LNCaP clone FGC (cell line): ENCODE measurements at regions not wholly inside any gene's neighbourhood (a gene's known extent, or its start where the extent isn't known, plus 50 kb on each side); places are given as distances from the start of the nearest gene placed in this dataset.

Source experiments
- DNase-seq: peaks from one replicate; pipeline ENCODE4 v3.0.0-alpha.2; 2011; ENCODE audit warnings: low read depth
- H3K4me3 ChIP-seq: 2 replicates; pipeline ENCODE4 v1.5.1; 2011; ENCODE audit warnings: mild to moderate bottlenecking, low read depth, low read length, control low read depth
- CTCF ChIP-seq: IDR thresholded peaks from 2 replicates; pipeline ENCODE4 v1.5.1; 2012; ENCODE audit warnings: mild to moderate bottlenecking; ENCODE audit not compliant: control insufficient read depth, insufficient read depth; ENCODE audit errors: extremely low read depth

- DNase-seq = no peak
- no peak overlapping the region for H3K4me3 ChIP-seq
- no peak for TF ChIP-seq CTCF
Observed at GRCh38 chr3:621714-622113, 425.2 kb downstream of the CHL1 start.

GRCh38 chr3:622314-622713 lies 425.8 kb downstream of the CHL1 start:
- TF ChIP-seq CTCF = no peak
- no peak for DNase-seq
- no peak overlapping the region for H3K4me3 ChIP-seq

GRCh38 chr3:623914-624545 lies 427.5 kb downstream of the CHL1 start:
- TF ChIP-seq CTCF = no peak
- no peak for DNase-seq

GRCh38 chr3:632571-633170 lies 436.1 kb downstream of the CHL1 start:
- no peak overlapping the region for H3K4me3 ChIP-seq
- peak; percentile 46 for DNase-seq
- TF ChIP-seq CTCF = peak; percentile 81

More at GRCh38 chr3:623914-624545, 427.5 kb downstream of the CHL1 start:
- no peak overlapping the region for H3K4me3 ChIP-seq

GRCh38 chr3:634511-634910 lies 437.9 kb downstream of the CHL1 start:
- no peak for DNase-seq
- no peak for TF ChIP-seq CTCF
- no peak overlapping the region for H3K4me3 ChIP-seq

GRCh38 chr3:635393-635792 lies 438.8 kb downstream of the CHL1 start:
- DNase-seq = no peak
- no peak for TF ChIP-seq CTCF
- no peak overlapping the region for H3K4me3 ChIP-seq

GRCh38 chr3:643376-643775 lies 446.8 kb downstream of the CHL1 start:
- H3K4me3 ChIP-seq = no peak overlapping the region
- no peak for TF ChIP-seq CTCF
- DNase-seq = no peak
